HEK293 (cell line): ENCODE measurements at regions not wholly inside any gene's neighbourhood (a gene's known extent, or its start where the extent isn't known, plus 50 kb on each side); places are given as distances from the start of the nearest gene placed in this dataset.

Experiments
- CTCF ChIA-PET: fragments of 350-600 bp; formaldehyde crosslinking; extraction: SDS; loops from one replicate; lab custom pipeline; 2021; ENCODE audit warnings: antibody characterized with exemption; lab: Yijun Ruan, JAX
- POLR2A ChIA-PET: fragments of 300-600 bp; formaldehyde crosslinking; extraction: SDS; loops from one replicate; lab custom pipeline; 2020; ENCODE audit warnings: antibody characterized with exemption, inconsistent platforms; lab: Yijun Ruan, JAX
- H3K27ac ChIP-seq: fragments of 200-500 bp; sonication (Bioruptor generic); 2 replicates; pipeline ENCODE4 v1.5.1; 2014; ENCODE audit warnings: low read depth, low read length, control low read depth, inconsistent platforms; ENCODE audit errors: extremely low read depth
- H3K36me3 ChIP-seq, 2 experiments: fragments of 200-500 bp in 1 of 2; sonication (Bioruptor generic) in 1 of 2; 1 replicate in 1 of 2; 2 replicates in 1 of 2; pipeline ENCODE4 v1.5.1; 2014 to 2017; ENCODE audit warnings: inconsistent platforms in 2 of 2, low read length in 2 of 2; ENCODE audit not compliant: control insufficient read depth in 2 of 2, insufficient read depth in 1 of 2
- H3K4me1 ChIP-seq: fragments of 200-500 bp; sonication (Bioruptor generic); 2 replicates; pipeline ENCODE4 v1.5.1; 2014; ENCODE audit warnings: mild to moderate bottlenecking, low read length, inconsistent platforms; ENCODE audit not compliant: control insufficient read depth, insufficient read depth
- H3K4me3 ChIP-seq: 2 replicates; pipeline ENCODE4 v1.5.1; 2011; ENCODE audit warnings: low read depth, mild to moderate bottlenecking, control low read depth, low read length, moderate library complexity
- H3K9me3 ChIP-seq: fragments of 200-500 bp; sonication (Bioruptor generic); 2 replicates; pipeline ENCODE4 v1.5.1; 2014; ENCODE audit warnings: low read depth, low read length, inconsistent platforms; ENCODE audit not compliant: control insufficient read depth, insufficient read depth
- HIC1 ChIP-seq: fragments of 450-650 bp; formaldehyde crosslinking; IDR thresholded peaks from 2 replicates; pipeline ENCODE4 v1.5.1; 2016; ENCODE audit warnings: missing biosample characterization, missing genetic modification characterization
- KLF7 ChIP-seq: fragments of 450-650 bp; formaldehyde crosslinking; IDR thresholded peaks from 2 replicates; pipeline ENCODE4 v1.5.1; 2016; ENCODE audit warnings: missing biosample characterization, missing genetic modification characterization, borderline replicate concordance
- REPIN1 ChIP-seq: fragments of 450-650 bp; formaldehyde crosslinking; IDR thresholded peaks from 2 replicates; pipeline ENCODE4 v1.5.1; 2017; ENCODE audit warnings: missing biosample characterization, missing genetic modification characterization, low read depth
- TSHZ1 ChIP-seq: fragments of 450-650 bp; formaldehyde crosslinking; IDR thresholded peaks from 2 replicates; pipeline ENCODE4 v1.5.1; 2016; ENCODE audit warnings: missing biosample characterization, missing genetic modification characterization, borderline replicate concordance
- ZNF121 ChIP-seq: fragments of 450-650 bp; formaldehyde crosslinking; IDR thresholded peaks from 2 replicates; pipeline ENCODE4 v1.5.1; 2016; ENCODE audit warnings: missing biosample characterization, missing genetic modification characterization
- ZNF133 ChIP-seq: fragments of 450-650 bp; formaldehyde crosslinking; IDR thresholded peaks from 2 replicates; pipeline ENCODE4 v1.5.1; 2016; ENCODE audit warnings: missing biosample characterization, missing genetic modification characterization
- ZNF155 ChIP-seq: fragments of 450-650 bp; formaldehyde crosslinking; IDR thresholded peaks from 2 replicates; pipeline ENCODE4 v1.5.1; 2016; ENCODE audit warnings: missing biosample characterization, missing genetic modification characterization
- ZNF2 ChIP-seq: fragments of 450-650 bp; formaldehyde crosslinking; IDR thresholded peaks from 2 replicates; pipeline ENCODE4 v1.5.1; 2016; ENCODE audit warnings: missing biosample characterization, missing genetic modification characterization
- ZNF768 ChIP-seq: fragments of 450-650 bp; formaldehyde crosslinking; IDR thresholded peaks from 2 replicates; pipeline ENCODE4 v1.5.1; 2018; ENCODE audit warnings: missing biosample characterization, mild to moderate bottlenecking, missing genetic modification characterization
- ZNF776 ChIP-seq: fragments of 450-650 bp; formaldehyde crosslinking; IDR thresholded peaks from 2 replicates; pipeline ENCODE4 v1.5.0; 2017; ENCODE audit warnings: missing biosample characterization, missing genetic modification characterization, borderline replicate concordance
- TF ChIP-seq, protein P1 (sequence below): fragments of 450-650 bp; formaldehyde crosslinking; IDR thresholded peaks from 2 replicates; pipeline ENCODE4 v1.5.1; 2016; ENCODE audit warnings: missing biosample characterization, missing genetic modification characterization
- TF ChIP-seq, protein P2 (sequence below): fragments of 450-650 bp; formaldehyde crosslinking; IDR thresholded peaks from 2 replicates; pipeline ENCODE4 v1.5.1; 2017; ENCODE audit warnings: missing biosample characterization, missing genetic modification characterization
- TF ChIP-seq, protein P3 (sequence below): fragments of 450-650 bp; formaldehyde crosslinking; IDR thresholded peaks from 2 replicates; pipeline ENCODE4 v1.5.1; 2016; ENCODE audit warnings: missing biosample characterization, missing genetic modification characterization

- ChIA-PET POLR2A (no interaction called here), CTCF (no interaction called here)
- H3K4me1 ChIP-seq, result no peaks in the 10 kb centered on the region
- no peak overlapping the region for H3K4me3 ChIP-seq
- no peaks in the 10 kb centered on the region for H3K9me3 ChIP-seq
- H3K27ac ChIP-seq, result no peak overlapping the region
- TF ChIP-seq ZNF776 (tag by site-specific recombination) (no peak), ZNF155 (no peak), TSHZ1 (tag by site-specific recombination) (no peak), REPIN1 (no peak), ZNF121 (tag by site-specific recombination) (no peak), ZNF133 (no peak), KLF7 (no peak), ZNF2 (tag by site-specific recombination) (no peak), HIC1 (tag by site-specific recombination) (no peak)
- TF ChIP-seq, protein P1, sequence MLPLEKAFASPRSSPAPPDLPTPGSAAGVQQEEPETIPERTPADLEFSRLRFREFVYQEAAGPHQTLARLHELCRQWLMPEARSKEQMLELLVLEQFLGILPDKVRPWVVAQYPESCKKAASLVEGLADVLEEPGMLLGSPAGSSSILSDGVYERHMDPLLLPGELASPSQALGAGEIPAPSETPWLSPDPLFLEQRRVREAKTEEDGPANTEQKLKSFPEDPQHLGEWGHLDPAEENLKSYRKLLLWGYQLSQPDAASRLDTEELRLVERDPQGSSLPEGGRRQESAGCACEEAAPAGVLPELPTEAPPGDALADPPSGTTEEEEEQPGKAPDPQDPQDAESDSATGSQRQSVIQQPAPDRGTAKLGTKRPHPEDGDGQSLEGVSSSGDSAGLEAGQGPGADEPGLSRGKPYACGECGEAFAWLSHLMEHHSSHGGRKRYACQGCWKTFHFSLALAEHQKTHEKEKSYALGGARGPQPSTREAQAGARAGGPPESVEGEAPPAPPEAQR (tag by site-specific recombination), result no peak
- TF ChIP-seq, protein P2, sequence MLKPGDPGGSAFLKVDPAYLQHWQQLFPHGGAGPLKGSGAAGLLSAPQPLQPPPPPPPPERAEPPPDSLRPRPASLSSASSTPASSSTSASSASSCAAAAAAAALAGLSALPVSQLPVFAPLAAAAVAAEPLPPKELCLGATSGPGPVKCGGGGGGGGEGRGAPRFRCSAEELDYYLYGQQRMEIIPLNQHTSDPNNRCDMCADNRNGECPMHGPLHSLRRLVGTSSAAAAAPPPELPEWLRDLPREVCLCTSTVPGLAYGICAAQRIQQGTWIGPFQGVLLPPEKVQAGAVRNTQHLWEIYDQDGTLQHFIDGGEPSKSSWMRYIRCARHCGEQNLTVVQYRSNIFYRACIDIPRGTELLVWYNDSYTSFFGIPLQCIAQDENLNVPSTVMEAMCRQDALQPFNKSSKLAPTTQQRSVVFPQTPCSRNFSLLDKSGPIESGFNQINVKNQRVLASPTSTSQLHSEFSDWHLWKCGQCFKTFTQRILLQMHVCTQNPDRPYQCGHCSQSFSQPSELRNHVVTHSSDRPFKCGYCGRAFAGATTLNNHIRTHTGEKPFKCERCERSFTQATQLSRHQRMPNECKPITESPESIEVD (tag by site-specific recombination), result no peak
- no peaks in the 10 kb centered on the region for H3K36me3 ChIP-seq
Measured at GRCh38 chr5:110957934-110958333, 113.6 kb upstream of the TSLP start.

- TF ChIP-seq ZNF768 (tag by site-specific recombination), result no peak
- no peak for TF ChIP-seq ZNF121 (tag by site-specific recombination)
- TF ChIP-seq, protein P3, sequence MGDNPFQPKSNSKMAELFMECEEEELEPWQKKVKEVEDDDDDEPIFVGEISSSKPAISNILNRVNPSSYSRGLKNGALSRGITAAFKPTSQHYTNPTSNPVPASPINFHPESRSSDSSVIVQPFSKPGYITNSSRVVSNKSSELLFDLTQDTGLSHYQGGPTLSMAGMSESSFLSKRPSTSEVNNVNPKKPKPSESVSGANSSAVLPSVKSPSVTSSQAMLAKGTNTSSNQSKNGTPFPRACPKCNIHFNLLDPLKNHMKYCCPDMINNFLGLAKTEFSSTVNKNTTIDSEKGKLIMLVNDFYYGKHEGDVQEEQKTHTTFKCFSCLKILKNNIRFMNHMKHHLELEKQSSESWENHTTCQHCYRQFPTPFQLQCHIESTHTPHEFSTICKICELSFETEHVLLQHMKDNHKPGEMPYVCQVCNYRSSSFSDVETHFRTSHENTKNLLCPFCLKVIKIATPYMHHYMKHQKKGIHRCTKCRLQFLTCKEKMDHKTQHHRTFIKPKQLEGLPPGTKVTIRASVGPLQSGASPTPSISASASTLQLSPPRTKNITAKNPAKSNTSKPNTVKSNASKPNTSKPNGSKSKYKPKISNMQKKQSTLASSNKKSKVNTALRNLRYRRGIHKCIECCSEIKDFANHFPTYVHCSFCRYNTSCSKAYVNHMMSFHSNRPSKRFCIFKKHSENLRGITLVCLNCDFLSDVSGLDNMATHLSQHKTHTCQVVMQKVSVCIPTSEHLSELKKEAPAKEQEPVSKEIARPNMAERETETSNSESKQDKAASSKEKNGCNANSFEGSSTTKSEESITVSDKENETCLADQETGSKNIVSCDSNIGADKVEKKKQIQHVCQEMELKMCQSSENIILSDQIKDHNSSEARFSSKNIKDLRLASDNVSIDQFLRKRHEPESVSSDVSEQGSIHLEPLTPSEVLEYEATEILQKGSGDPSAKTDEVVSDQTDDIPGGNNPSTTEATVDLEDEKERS (tag by site-specific recombination), result no peak
- H3K27ac ChIP-seq, result no peak overlapping the region
Measured at GRCh38 chr5:110963495-110963894, 108.0 kb upstream of the TSLP start.

More at GRCh38 chr5:110963495-110963894, 108.0 kb upstream of the TSLP start:
- Histone ChIP-seq H3K4me3 (no peak overlapping the region), H3K9me3 (no peaks in the 10 kb centered on the region), H3K4me1 (no peaks in the 10 kb centered on the region), H3K36me3 (no peaks in the 10 kb centered on the region)
- POLR2A ChIA-PET, result interaction anchor here (0.5 kb wide), 1 partner anchor 568 kb away, joined by 4 read pairs; no protein-coding TSS in a partner anchor
- CTCF ChIA-PET, result no interaction called here
